ENCODE measurements at regions not wholly inside any gene's neighbourhood (a gene's known extent, or its start where the extent isn't known, plus 50 kb on each side); places are given as distances from the start of the nearest gene placed in this dataset.

DNA sequence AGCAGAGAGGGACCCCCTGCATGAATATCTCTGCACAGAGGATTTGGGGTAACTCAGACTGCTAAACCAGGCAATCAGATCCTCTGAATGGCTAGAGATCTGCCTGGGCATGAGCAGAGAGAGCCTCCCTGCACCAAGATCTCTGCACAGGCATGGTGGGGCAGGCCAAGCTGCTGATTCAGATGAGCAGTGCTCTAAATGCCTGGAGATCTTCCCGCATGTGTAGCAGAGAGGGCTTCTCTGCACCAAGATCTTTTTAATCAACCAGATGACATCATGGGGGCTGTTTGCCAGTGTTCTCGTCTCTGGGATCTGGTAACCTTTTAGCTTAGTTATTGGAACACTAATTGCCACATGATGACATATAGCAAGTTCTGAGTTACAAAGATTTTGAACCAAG is 301.3 kb upstream of the GALNT5 start:
- intact Hi-C loops (cut with DNase I, micrococcal nuclease): no loop called here
- DNase-seq: no peak
- H3K9me3 ChIP-seq: peaks cover 15% of the 10 kb centered on the region
- H3K4me3 ChIP-seq: no peak overlapping the region
- H3K36me3 ChIP-seq (ENCODE audit: low read depth): no peaks in the 10 kb centered on the region
- H3K4me1 ChIP-seq (ENCODE audit: low read depth): no peaks in the 10 kb centered on the region
- TF ChIP-seq, protein P1, sequence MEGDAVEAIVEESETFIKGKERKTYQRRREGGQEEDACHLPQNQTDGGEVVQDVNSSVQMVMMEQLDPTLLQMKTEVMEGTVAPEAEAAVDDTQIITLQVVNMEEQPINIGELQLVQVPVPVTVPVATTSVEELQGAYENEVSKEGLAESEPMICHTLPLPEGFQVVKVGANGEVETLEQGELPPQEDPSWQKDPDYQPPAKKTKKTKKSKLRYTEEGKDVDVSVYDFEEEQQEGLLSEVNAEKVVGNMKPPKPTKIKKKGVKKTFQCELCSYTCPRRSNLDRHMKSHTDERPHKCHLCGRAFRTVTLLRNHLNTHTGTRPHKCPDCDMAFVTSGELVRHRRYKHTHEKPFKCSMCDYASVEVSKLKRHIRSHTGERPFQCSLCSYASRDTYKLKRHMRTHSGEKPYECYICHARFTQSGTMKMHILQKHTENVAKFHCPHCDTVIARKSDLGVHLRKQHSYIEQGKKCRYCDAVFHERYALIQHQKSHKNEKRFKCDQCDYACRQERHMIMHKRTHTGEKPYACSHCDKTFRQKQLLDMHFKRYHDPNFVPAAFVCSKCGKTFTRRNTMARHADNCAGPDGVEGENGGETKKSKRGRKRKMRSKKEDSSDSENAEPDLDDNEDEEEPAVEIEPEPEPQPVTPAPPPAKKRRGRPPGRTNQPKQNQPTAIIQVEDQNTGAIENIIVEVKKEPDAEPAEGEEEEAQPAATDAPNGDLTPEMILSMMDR (IDR thresholded peaks at IDR 0.05): no peak
- ATAC-seq: no peak

DNA sequence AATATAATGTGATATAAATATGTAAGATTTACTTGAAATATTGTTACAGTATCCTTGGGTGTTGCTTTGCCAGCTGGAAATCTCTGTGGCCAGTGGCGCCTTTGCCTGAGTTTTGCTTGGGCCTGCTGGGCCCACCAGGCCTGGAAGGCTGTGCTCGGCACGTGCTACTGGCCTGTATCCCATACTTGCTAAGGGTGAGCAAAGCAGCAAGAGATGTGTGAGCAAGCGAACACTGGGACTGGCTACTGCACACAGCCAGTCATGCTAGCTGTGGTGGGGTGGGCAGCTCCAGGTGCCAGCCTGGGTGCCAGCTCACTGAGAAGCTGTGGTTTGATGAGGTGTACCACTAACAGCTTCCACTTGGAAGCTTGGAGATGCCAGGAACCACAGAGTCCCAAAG is 299.1 kb upstream of the GALNT5 start:
- Histone ChIP-seq H3K9me3 (peaks cover 15% of the 10 kb centered on the region), H3K4me1 (ENCODE audit: low read depth) (no peaks in the 10 kb centered on the region), H3K4me3 (no peak overlapping the region), H3K36me3 (ENCODE audit: low read depth) (no peaks in the 10 kb centered on the region)
- TF ChIP-seq, protein P1 (IDR thresholded peaks at IDR 0.05): no peak
- intact Hi-C loops (cut with DNase I, micrococcal nuclease): no loop called here
- no peak for DNase-seq
- no peak for ATAC-seq

DNA sequence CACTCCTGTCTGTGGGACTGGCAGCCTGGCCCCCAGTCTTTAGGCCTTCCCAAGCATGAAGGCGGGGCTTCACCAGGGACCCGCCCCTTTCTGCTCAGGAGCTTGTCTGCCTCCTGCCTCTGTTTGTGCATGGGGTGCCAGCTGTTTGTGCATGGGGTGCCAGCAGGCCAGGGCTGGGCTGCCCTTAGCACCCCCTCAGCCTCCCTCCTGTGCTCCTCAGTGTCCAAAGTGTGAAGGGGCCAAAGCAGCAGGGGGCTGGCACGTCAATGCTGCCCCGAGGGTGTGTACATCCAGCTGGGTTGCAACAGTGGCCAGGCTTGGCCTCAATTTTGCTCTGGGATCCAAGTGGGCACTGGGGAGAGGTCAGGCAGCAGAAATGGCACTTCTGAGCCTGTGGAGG is 298.0 kb upstream of the GALNT5 start:
- H3K9me3 ChIP-seq: peaks cover 15% of the 10 kb centered on the region
- ATAC-seq: no peak
- no peak for DNase-seq
- H3K4me3 ChIP-seq: no peak overlapping the region
- TF ChIP-seq, protein P1 (IDR thresholded peaks at IDR 0.05): no peak
- H3K4me1 ChIP-seq (ENCODE audit: low read depth): no peaks in the 10 kb centered on the region
- intact Hi-C loops (cut with DNase I, micrococcal nuclease): no loop called here
- no peaks in the 10 kb centered on the region for H3K36me3 ChIP-seq (ENCODE audit: low read depth)

DNA sequence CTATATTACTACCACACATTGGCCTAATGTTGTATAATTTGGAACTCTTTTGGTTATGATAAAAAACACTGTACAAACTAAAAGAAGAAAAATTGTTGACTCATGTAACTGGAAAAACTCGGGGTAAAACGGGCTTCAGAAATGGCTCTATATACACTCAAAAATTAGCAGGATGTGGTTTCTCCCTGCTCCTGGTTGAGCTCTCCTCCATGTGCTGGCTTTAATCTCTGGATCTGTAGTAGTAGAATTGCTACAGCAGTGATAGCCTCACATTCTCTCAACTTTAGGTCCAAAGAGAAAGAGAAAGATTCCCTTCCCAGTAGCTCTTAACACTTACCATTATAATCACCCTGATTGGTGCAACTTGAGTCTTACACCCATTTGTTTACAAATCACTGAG is 274.9 kb upstream of the GALNT5 start:
- intact Hi-C loops (cut with DNase I, micrococcal nuclease): no loop called here
- Histone ChIP-seq H3K36me3 (ENCODE audit: low read depth) (no peaks in the 10 kb centered on the region), H3K4me3 (no peak overlapping the region), H3K4me1 (ENCODE audit: low read depth) (no peaks in the 10 kb centered on the region), H3K9me3 (no peaks in the 10 kb centered on the region)
- TF ChIP-seq, protein P1 (IDR thresholded peaks at IDR 0.05): no peak
- DNase-seq (no peak), ATAC-seq (no peak)

DNA sequence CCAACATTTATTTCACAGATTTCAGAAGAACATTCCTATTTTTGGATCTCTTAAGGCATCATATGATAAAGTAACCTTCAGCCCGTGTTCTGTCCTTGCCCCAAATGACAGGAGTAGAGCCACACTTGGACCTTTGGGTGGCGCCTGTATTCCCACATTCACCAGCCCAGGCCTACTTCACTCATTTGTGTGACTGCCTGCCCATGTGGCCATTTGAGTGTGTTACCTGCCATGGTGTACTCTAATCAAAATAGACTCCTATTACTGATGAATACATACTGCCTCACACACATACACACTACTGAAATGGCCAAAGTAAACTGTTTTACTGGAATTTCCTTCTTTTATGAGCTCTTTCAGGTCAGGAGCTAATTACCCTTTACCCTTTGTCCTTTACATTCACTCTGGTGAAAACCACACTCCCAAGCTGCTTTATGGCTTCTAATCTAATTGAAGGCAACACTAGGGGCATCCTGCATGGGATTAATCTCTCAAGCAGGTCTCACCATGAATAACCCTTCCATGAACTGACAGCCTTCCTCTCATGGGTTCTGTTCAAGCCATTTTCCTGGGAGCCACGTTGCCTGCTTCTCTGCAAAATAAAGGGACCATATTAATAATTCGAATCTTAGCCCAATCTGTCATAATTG is 271.0 kb upstream of the GALNT5 start:
- TF ChIP-seq, protein P1 (IDR thresholded peaks at IDR 0.05): no peak
- H3K4me1 ChIP-seq (ENCODE audit: low read depth): no peaks in the 10 kb centered on the region
- intact Hi-C loops (cut with DNase I, micrococcal nuclease): no loop called here
- H3K4me3 ChIP-seq: no peak overlapping the region
- H3K36me3 ChIP-seq (ENCODE audit: low read depth): no peaks in the 10 kb centered on the region
- DNase-seq: peak in 1 of 3 donors; percentile 5
- peak; percentile 52 for ATAC-seq
- no peaks in the 10 kb centered on the region for H3K9me3 ChIP-seq

DNA sequence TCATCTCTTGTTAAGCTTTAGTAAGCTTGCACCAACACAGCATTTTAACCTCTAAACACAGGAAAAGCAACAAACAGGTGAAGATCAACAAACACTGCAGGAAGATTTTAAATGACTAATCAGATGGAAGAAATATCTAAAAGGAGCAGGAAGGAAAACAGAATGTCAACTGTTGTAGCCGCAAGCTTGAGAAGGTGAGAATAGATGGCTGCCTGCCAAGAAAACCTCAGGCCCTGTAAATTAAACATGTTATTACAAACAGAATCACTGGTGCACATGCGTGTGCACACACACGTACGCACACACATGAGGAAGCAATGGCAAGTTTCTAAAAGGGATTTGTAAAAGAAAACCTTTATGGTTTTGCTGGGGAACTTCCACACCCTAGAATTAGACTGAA is 257.8 kb upstream of the GALNT5 start:
- intact Hi-C loops (cut with DNase I, micrococcal nuclease): no loop called here
- no peaks in the 10 kb centered on the region for H3K9me3 ChIP-seq
- TF ChIP-seq, protein P1 (IDR thresholded peaks at IDR 0.05): no peak
- H3K4me3 ChIP-seq: no peak overlapping the region
- peak in 1 of 3 donors; percentile 8 for DNase-seq
- no peak for ATAC-seq
- no peaks in the 10 kb centered on the region for H3K36me3 ChIP-seq (ENCODE audit: low read depth)
- H3K4me1 ChIP-seq (ENCODE audit: low read depth): no peaks in the 10 kb centered on the region
